HCT116 (cell line): ENCODE measurements at regions not wholly inside any gene's neighbourhood (a gene's known extent, or its start where the extent isn't known, plus 50 kb on each side); places are given as distances from the start of the nearest gene placed in this dataset.

ENCODE experiments used
- ATAC-seq: fragments of 200-7000 bp; cut with Tn5 transposase; 2 replicates; pipeline ENCODE4 v1.9.1; 2020; ENCODE audit warnings: mild to moderate bottlenecking, moderate library complexity
- BruUV-seq: library from RNA; stranded (reverse); fragments of 400-500 nt; replicated peaks from 2 replicates; lab custom pipeline; 2021; lab: Mats Ljungman, UMichigan
- CTCF ChIA-PET: fragments of 300-600 bp; sonication (Branson Sonifier 250); formaldehyde crosslinking; loops from one replicate; lab custom pipeline; 2021; ENCODE audit warnings: antibody characterized with exemption; lab: Charles Lee
- POLR2A ChIA-PET: fragments of 300-600, 350-600 bp; sonication (Branson Sonifier 250); formaldehyde crosslinking; loops from one replicate; lab custom pipeline; 2021; ENCODE audit warnings: antibody characterized with exemption; lab: Charles Lee
- RAD21 ChIA-PET, 2 experiments: fragments of 300-600 bp; sonication (Branson Sonifier 250); formaldehyde crosslinking; loops; one replicate each; lab custom pipeline; 2023; ENCODE audit warnings: low total read pairs in 2 of 2; ENCODE audit not compliant: uncharacterized antibody in 2 of 2, unreplicated experiment in 2 of 2, low non-redundant PET in 1 of 2; lab: Charles Lee
- DNase-seq: peaks from one replicate; pipeline ENCODE4 v3.0.0-alpha.2; 2010; ENCODE audit warnings: low read depth, low spot score
- H2AFZ ChIP-seq: fragments of 200-600 bp; shearing (Covaris generic), sonication (generic); 2 replicates; pipeline ENCODE4 v1.6.1; 2017; ENCODE audit warnings: low read depth, mixed run types, mixed read lengths, antibody characterized with exemption, low read length; ENCODE audit not compliant: poor library complexity, severe bottlenecking
- H3K27ac ChIP-seq: 2 replicates; pipeline ENCODE4 v1.5.1; 2012; ENCODE audit warnings: low read depth, low read length
- H3K27me3 ChIP-seq: fragments of 200-600 bp; sonication (generic); 2 replicates; pipeline ENCODE4 v1.6.1; 2016; ENCODE audit warnings: mixed run types, low read length, mixed read lengths; ENCODE audit not compliant: insufficient read depth
- H3K36me3 ChIP-seq, 2 experiments: fragments of 200-500 bp in 1 of 2; fragments of 200-600 bp in 1 of 2; sonication (Bioruptor generic) in 1 of 2; sonication (generic) in 1 of 2; 2 replicates each; pipeline versions ENCODE4 v1.5.1 to v1.6.1; 2014 to 2016; ENCODE audit warnings: low read length in 2 of 2, inconsistent platforms in 1 of 2, mixed read lengths in 1 of 2, mixed run types in 1 of 2; ENCODE audit not compliant: insufficient read depth in 2 of 2, control insufficient read depth in 1 of 2
- H3K4me1 ChIP-seq, 2 experiments: fragments of 200-600 bp in 1 of 2; sonication (generic) in 1 of 2; 2 replicates each; pipeline versions ENCODE4 v1.5.1 to v1.6.1; 2012 to 2017; ENCODE audit warnings: low read length in 2 of 2, inconsistent platforms in 1 of 2, mild to moderate bottlenecking in 1 of 2, mixed read lengths in 1 of 2, mixed run types in 1 of 2, moderate library complexity in 1 of 2; ENCODE audit not compliant: insufficient read depth in 2 of 2, control insufficient read depth in 1 of 2
- H3K4me2 ChIP-seq: fragments of 200-600 bp; sonication (generic); 2 replicates; pipeline ENCODE4 v1.6.1; 2017; ENCODE audit warnings: mixed run types, low read length, mixed read lengths
- H3K4me3 ChIP-seq, 2 experiments: fragments of 200-600 bp in 1 of 2; sonication (generic) in 1 of 2; replicated peaks in 1 of 2; 2 replicates each; pipeline ENCODE4 v1.5.1; 2011 to 2016; ENCODE audit warnings: low read length in 2 of 2, control low read depth in 1 of 2, low read depth in 1 of 2, mild to moderate bottlenecking in 1 of 2, mixed read lengths in 1 of 2, mixed run types in 1 of 2
- H3K79me2 ChIP-seq: fragments of 200-600 bp; sonication (generic); 2 replicates; pipeline ENCODE4 v1.6.1; 2017; ENCODE audit warnings: mild to moderate bottlenecking, mixed run types, low read length, moderate library complexity, mixed read lengths; ENCODE audit not compliant: insufficient read depth
- H3K9ac ChIP-seq: fragments of 200-600 bp; sonication (generic); 2 replicates; pipeline ENCODE4 v1.6.1; 2016; ENCODE audit warnings: low read length, mixed read lengths
- H3K9me2 ChIP-seq: fragments of 200-600 bp; sonication (generic), shearing (Covaris generic); 2 replicates; pipeline ENCODE4 v1.6.1; 2017; ENCODE audit warnings: mixed run types, mild to moderate bottlenecking, moderate library complexity; ENCODE audit not compliant: insufficient read depth
- H3K9me3 ChIP-seq, 2 experiments: fragments of 200-500 bp in 1 of 2; fragments of 200-600 bp in 1 of 2; sonication (Bioruptor generic) in 1 of 2; sonication (generic) in 1 of 2; 2 replicates each; pipeline ENCODE4 v1.6.1; 2014 to 2017; ENCODE audit warnings: low read length in 2 of 2, mixed read lengths in 2 of 2, inconsistent platforms in 1 of 2, low read depth in 1 of 2, mild to moderate bottlenecking in 1 of 2, mixed run types in 1 of 2, moderate library complexity in 1 of 2; ENCODE audit not compliant: control insufficient read depth in 1 of 2, insufficient read depth in 1 of 2
- H4K20me1 ChIP-seq: fragments of 200-600 bp; sonication (generic), shearing (Covaris generic); 2 replicates; pipeline ENCODE4 v1.6.1; 2017; ENCODE audit warnings: mixed run types, mild to moderate bottlenecking, moderate library complexity; ENCODE audit not compliant: insufficient read depth
- CBX3 ChIP-seq: IDR thresholded peaks from 2 replicates; pipeline ENCODE4 v1.6.1; 2012; ENCODE audit warnings: low read depth
- CEBPB ChIP-seq: IDR thresholded peaks from 2 replicates; pipeline ENCODE4 v1.6.1; 2012; ENCODE audit warnings: low read depth
- ELF1 ChIP-seq: IDR thresholded peaks from 2 replicates; pipeline ENCODE4 v1.6.1; 2012; ENCODE audit warnings: low read depth, borderline replicate concordance
- EZH2 ChIP-seq: fragments of 200-600 bp; sonication (generic); IDR thresholded peaks from 2 replicates; pipeline ENCODE4 v1.6.1; 2017; ENCODE audit warnings: antibody characterized with exemption, mixed run types
- JUND ChIP-seq: IDR thresholded peaks from 2 replicates; pipeline ENCODE4 v1.6.1; 2012
- POLR2A ChIP-seq: IDR thresholded peaks from 2 replicates; pipeline ENCODE4 v1.7.0; 2011; ENCODE audit warnings: borderline replicate concordance; ENCODE audit not compliant: insufficient read depth, insufficient read length; ENCODE audit errors: extremely low read depth
- POLR2AphosphoS5 ChIP-seq: IDR thresholded peaks from 2 replicates; pipeline ENCODE4 v1.6.1; 2011; ENCODE audit warnings: mild to moderate bottlenecking, low read depth, low read length, moderate library complexity
- SP1 ChIP-seq: IDR thresholded peaks from 2 replicates; pipeline ENCODE4 v1.6.1; 2012; ENCODE audit warnings: low read depth
- SRF ChIP-seq: IDR thresholded peaks from 2 replicates; pipeline ENCODE4 v1.6.1; 2012; ENCODE audit warnings: low read depth
- TCF7L2 ChIP-seq: IDR thresholded peaks from 2 replicates; pipeline ENCODE4 v1.7.0; 2011; ENCODE audit warnings: borderline replicate concordance, inconsistent platforms; ENCODE audit not compliant: insufficient read depth, insufficient read length; ENCODE audit errors: extremely low read depth
- YY1 ChIP-seq: IDR thresholded peaks from 2 replicates; pipeline ENCODE4 v1.6.1; 2011; ENCODE audit warnings: low read length, low read depth, moderate library complexity, mild to moderate bottlenecking; ENCODE audit not compliant: insufficient replicate concordance; ENCODE audit errors: extremely low read depth
- ZFX ChIP-seq: fragments of 450-650 bp; IDR thresholded peaks from 2 replicates; pipeline ENCODE4 v1.6.1; 2017
- intact Hi-C: fragments of 100-400 bp; cut with micrococcal nuclease; formaldehyde crosslinking; loops from 2 replicates; pipeline ENCODE4 v1.10.0; 2022
- TF ChIP-seq, protein P1 (sequence below): IDR thresholded peaks from 2 replicates; pipeline ENCODE4 v1.6.1; 2012
- TF ChIP-seq, protein P2 (sequence below): IDR thresholded peaks from 2 replicates; pipeline ENCODE4 v1.6.1; 2011; ENCODE audit warnings: mild to moderate bottlenecking, low read length, moderate library complexity; ENCODE audit not compliant: insufficient replicate concordance; ENCODE audit errors: extremely low read depth
- TF ChIP-seq, protein P3 (sequence below): IDR thresholded peaks from 2 replicates; pipeline ENCODE4 v1.6.1; 2012
- TF ChIP-seq, protein P4 (sequence below), 3 experiments: fragments of 200-600 bp in 1 of 3; sonication (generic) in 1 of 3; IDR thresholded peaks in 2 of 3; conservative IDR thresholded peaks in 1 of 3; 2 replicates each; pipeline ENCODE4 v1.5.1; 2012 to 2017; ENCODE audit warnings: low read depth in 2 of 3, low read length in 2 of 3, antibody characterized with exemption in 1 of 3, borderline replicate concordance in 1 of 3, control low read depth in 1 of 3, mild to moderate bottlenecking in 1 of 3, mixed read lengths in 1 of 3, mixed run types in 1 of 3, moderate library complexity in 1 of 3; ENCODE audit not compliant: insufficient read depth in 1 of 3

DNA sequence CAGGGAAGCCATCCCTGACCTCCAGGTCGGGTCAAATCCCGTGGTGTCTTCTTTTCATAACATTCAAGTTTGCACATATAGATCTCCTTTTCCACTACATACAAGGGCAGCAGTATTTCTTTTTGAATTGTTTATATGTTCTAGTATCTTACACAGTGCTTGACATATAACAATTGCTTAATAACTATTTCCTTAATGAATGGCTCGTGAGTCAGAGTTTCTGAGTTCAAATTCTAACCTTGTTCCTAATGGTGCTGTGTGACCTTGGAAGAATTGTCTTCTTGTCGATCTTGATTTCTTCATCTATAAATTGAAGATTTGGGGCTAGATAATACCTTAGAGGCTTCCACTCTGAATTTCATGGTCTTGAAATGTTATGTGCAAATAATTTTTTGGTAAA lies 57.2 kb upstream of the PELI2 start:
- H3K9ac ChIP-seq, result no peak overlapping the region
- DNase-seq, result no peak
- POLR2A ChIA-PET, result no interaction called here
- TF ChIP-seq, protein P1, sequence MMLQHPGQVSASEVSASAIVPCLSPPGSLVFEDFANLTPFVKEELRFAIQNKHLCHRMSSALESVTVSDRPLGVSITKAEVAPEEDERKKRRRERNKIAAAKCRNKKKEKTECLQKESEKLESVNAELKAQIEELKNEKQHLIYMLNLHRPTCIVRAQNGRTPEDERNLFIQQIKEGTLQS, result no peak
- TF ChIP-seq EZH2 (no peak), CBX3 (no peak), YY1 (no peak), ZFX (no peak), SP1 (no peak)
- TF ChIP-seq, protein P2, sequence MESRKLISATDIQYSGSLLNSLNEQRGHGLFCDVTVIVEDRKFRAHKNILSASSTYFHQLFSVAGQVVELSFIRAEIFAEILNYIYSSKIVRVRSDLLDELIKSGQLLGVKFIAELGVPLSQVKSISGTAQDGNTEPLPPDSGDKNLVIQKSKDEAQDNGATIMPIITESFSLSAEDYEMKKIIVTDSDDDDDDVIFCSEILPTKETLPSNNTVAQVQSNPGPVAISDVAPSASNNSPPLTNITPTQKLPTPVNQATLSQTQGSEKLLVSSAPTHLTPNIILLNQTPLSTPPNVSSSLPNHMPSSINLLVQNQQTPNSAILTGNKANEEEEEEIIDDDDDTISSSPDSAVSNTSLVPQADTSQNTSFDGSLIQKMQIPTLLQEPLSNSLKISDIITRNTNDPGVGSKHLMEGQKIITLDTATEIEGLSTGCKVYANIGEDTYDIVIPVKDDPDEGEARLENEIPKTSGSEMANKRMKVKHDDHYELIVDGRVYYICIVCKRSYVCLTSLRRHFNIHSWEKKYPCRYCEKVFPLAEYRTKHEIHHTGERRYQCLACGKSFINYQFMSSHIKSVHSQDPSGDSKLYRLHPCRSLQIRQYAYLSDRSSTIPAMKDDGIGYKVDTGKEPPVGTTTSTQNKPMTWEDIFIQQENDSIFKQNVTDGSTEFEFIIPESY, result no peak
- TF ChIP-seq, all 23 proteins: peak for 0
- no TSS peak for BruUV-seq
- no peaks in the 10 kb centered on the region for H3K36me3 ChIP-seq
- H3K9me2 ChIP-seq, result no peaks in the 10 kb centered on the region
- ChIA-PET CTCF (no interaction called here), RAD21 (no interaction called here)
- no peaks in the 10 kb centered on the region for H3K9me3 ChIP-seq
- no peak overlapping the region for H3K4me3 ChIP-seq
- no peaks in the 10 kb centered on the region for H4K20me1 ChIP-seq
- peaks cover 45% of the 10 kb centered on the region for H3K27me3 ChIP-seq
- no peak overlapping the region for H3K4me2 ChIP-seq
- H3K27ac ChIP-seq, result no peak overlapping the region
- no peak for ATAC-seq
- H3K4me1 ChIP-seq, result no peaks in the 10 kb centered on the region
- H2AFZ ChIP-seq, result no peak overlapping the region
- intact Hi-C loops, result no loop called here
- no peaks in the 10 kb centered on the region for H3K79me2 ChIP-seq

DNA sequence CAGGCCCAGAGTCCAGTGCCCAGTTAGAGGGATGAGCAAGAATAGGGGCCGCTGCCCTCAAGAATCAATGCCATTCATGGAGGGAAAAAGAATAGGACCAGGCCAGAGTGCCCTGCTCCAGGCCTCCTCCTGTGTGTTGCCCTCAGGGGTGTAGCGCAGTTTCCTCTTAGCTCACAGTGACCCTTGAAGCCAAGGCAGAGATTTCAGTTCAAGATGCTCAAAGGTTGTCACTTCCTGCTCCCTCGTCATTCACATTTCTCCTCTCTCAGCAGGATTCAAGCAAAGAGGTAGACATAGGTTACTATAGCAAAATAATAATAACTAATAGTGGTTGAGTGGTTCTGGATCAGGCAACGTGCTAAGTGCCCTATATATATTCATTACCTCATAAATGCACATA lies 55.1 kb upstream of the PELI2 start:
- no peaks in the 10 kb centered on the region for H3K79me2 ChIP-seq
- H3K9me2 ChIP-seq, result no peaks in the 10 kb centered on the region
- H3K9me3 ChIP-seq, result no peaks in the 10 kb centered on the region
- POLR2A ChIA-PET, result no interaction called here
- no peaks in the 10 kb centered on the region for H3K36me3 ChIP-seq
- H3K4me1 ChIP-seq, result no peaks in the 10 kb centered on the region
- BruUV-seq, result no TSS peak
- intact Hi-C loops, result no loop called here
- peaks cover 26% of the 10 kb centered on the region for H3K27me3 ChIP-seq
- CTCF ChIA-PET, result no interaction called here
- H3K27ac ChIP-seq, result no peak overlapping the region
- no peaks in the 10 kb centered on the region for H4K20me1 ChIP-seq
- ATAC-seq (no peak), DNase-seq (no peak)
- RAD21 ChIA-PET, result no interaction called here
- H2AFZ ChIP-seq, result no peak overlapping the region
- H3K4me3 ChIP-seq, result no peak overlapping the region
- no peak overlapping the region for H3K9ac ChIP-seq
- no peak overlapping the region for H3K4me2 ChIP-seq
- TF ChIP-seq JUND (no peak), ELF1 (no peak), TCF7L2 (no peak), POLR2AphosphoS5 (no peak), SRF (no peak), CEBPB (no peak), POLR2A (no peak)
- TF ChIP-seq, protein P3, sequence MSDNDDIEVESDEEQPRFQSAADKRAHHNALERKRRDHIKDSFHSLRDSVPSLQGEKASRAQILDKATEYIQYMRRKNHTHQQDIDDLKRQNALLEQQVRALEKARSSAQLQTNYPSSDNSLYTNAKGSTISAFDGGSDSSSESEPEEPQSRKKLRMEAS, result no peak
- TF ChIP-seq, protein P2, result no peak
- TF ChIP-seq, protein P4, sequence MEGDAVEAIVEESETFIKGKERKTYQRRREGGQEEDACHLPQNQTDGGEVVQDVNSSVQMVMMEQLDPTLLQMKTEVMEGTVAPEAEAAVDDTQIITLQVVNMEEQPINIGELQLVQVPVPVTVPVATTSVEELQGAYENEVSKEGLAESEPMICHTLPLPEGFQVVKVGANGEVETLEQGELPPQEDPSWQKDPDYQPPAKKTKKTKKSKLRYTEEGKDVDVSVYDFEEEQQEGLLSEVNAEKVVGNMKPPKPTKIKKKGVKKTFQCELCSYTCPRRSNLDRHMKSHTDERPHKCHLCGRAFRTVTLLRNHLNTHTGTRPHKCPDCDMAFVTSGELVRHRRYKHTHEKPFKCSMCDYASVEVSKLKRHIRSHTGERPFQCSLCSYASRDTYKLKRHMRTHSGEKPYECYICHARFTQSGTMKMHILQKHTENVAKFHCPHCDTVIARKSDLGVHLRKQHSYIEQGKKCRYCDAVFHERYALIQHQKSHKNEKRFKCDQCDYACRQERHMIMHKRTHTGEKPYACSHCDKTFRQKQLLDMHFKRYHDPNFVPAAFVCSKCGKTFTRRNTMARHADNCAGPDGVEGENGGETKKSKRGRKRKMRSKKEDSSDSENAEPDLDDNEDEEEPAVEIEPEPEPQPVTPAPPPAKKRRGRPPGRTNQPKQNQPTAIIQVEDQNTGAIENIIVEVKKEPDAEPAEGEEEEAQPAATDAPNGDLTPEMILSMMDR (IDR thresholded peaks at IDR 0.05 in 2 of 3, conservative IDR thresholded peaks at IDR 0.05 in 1 of 3; ENCODE audit: borderline replicate concordance in 1 of 3, insufficient read depth in 1 of 3, low read depth in 2 of 3, low read length in 2 of 3), result no peak
